Tibial nerve (tissue), 4 donors: ENCODE measurements at regions not wholly inside any gene's neighbourhood (a gene's known extent, or its start where the extent isn't known, plus 50 kb on each side); places are given as distances from the start of the nearest gene placed in this dataset.

Experiments used
- DNase-seq, 2 donors: peaks; one replicate each; pipeline ENCODE4 v3.0.0-alpha.2; 2019; ENCODE audit warnings: low spot score in 2 of 2
- H3K27ac ChIP-seq, 4 donors: fragments of 200-600 bp; sonication (generic) in 3 of 4; one replicate each; pipeline ENCODE4 v1.5.1; 2017 to 2019; ENCODE audit warnings: mild to moderate bottlenecking in 1 of 4
- H3K27me3 ChIP-seq, 2 donors: fragments of 200-600 bp; sonication (generic) in 1 of 2; one replicate each; pipeline versions ENCODE4 v1.5.1 to v1.6.0; 2017 to 2019
- H3K36me3 ChIP-seq, 3 donors: fragments of 200-600 bp; sonication (generic); one replicate each; pipeline ENCODE4 v1.5.1; 2018 to 2019
- H3K4me1 ChIP-seq, 4 donors: fragments of 200-600 bp; sonication (generic) in 3 of 4; one replicate each; pipeline ENCODE4 v1.5.1; 2017 to 2019
- H3K4me3 ChIP-seq, 4 donors: fragments of 200-600 bp; sonication (generic) in 3 of 4; one replicate each; pipeline ENCODE4 v1.5.1; 2017 to 2019; ENCODE audit warnings: mild to moderate bottlenecking in 1 of 4, moderate library complexity in 1 of 4
- H3K9me3 ChIP-seq, 4 donors: fragments of 200-600 bp; sonication (generic) in 3 of 4; one replicate each; pipeline ENCODE4 v1.5.1; 2017 to 2019
- EP300 ChIP-seq, 2 donors: sonication (generic); formaldehyde crosslinking; IDR thresholded peaks; one replicate each; pipeline ENCODE4 v1.6.1; 2017; ENCODE audit warnings: antibody characterized with exemption in 2 of 2, mild to moderate bottlenecking in 1 of 2
- POLR2A ChIP-seq, 2 donors: fragments of 450-650 bp; IDR thresholded peaks; one replicate each; pipeline ENCODE4 v1.6.1; 2017; ENCODE audit warnings: antibody characterized with exemption in 2 of 2, mild to moderate bottlenecking in 2 of 2, moderate library complexity in 2 of 2
- WGBS, 2 donors: methylation state at CpG; one replicate each; pipeline ENCODE4 v1.1.5; 2018; 5-methylcytosine and 5-hydroxymethylcytosine counted together
- TF ChIP-seq, protein P1 (sequence below), 5 experiments: fragments of 200-600 bp in 3 of 5; fragments of 450-650 bp in 2 of 5; sonication (generic) in 3 of 5; IDR thresholded peaks; one replicate each; pipeline ENCODE4 v1.5.1; 2016 to 2019; ENCODE audit warnings: antibody characterized with exemption in 5 of 5, mild to moderate bottlenecking in 3 of 5, moderate library complexity in 2 of 5

GRCh38 chr11:82176945-82177344, 556.7 kb downstream of the FAM181B start:
- Histone ChIP-seq H3K4me3 (no peak overlapping the region), H3K4me1 (no peaks in the 10 kb centered on the region), H3K27ac (no peak overlapping the region), H3K9me3 (peaks cover 0 to 5% (median 0%) of the 10 kb centered on the region in 4 donors), H3K36me3 (no peaks in the 10 kb centered on the region), H3K27me3 (no peaks in the 10 kb centered on the region)
- TF ChIP-seq POLR2A (IDR thresholded peaks at IDR 0.05) (no peak), EP300 (IDR thresholded peaks at IDR 0.05) (no peak)
- TF ChIP-seq, protein P1, sequence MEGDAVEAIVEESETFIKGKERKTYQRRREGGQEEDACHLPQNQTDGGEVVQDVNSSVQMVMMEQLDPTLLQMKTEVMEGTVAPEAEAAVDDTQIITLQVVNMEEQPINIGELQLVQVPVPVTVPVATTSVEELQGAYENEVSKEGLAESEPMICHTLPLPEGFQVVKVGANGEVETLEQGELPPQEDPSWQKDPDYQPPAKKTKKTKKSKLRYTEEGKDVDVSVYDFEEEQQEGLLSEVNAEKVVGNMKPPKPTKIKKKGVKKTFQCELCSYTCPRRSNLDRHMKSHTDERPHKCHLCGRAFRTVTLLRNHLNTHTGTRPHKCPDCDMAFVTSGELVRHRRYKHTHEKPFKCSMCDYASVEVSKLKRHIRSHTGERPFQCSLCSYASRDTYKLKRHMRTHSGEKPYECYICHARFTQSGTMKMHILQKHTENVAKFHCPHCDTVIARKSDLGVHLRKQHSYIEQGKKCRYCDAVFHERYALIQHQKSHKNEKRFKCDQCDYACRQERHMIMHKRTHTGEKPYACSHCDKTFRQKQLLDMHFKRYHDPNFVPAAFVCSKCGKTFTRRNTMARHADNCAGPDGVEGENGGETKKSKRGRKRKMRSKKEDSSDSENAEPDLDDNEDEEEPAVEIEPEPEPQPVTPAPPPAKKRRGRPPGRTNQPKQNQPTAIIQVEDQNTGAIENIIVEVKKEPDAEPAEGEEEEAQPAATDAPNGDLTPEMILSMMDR (IDR thresholded peaks at IDR 0.05), result no peak
- no peak for DNase-seq
- WGBS, 2 donors, result 84 to 94% methylated on average over 2 of the region's 2 CpGs

- Histone ChIP-seq H3K4me3 (no peak overlapping the region), H3K27me3 (no peaks in the 10 kb centered on the region), H3K4me1 (no peaks in the 10 kb centered on the region), H3K27ac (no peak overlapping the region), H3K9me3 (no peaks in the 10 kb centered on the region), H3K36me3 (no peaks in the 10 kb centered on the region)
- TF ChIP-seq, protein P1 (IDR thresholded peaks at IDR 0.05), result no peak
- no peak for TF ChIP-seq POLR2A (IDR thresholded peaks at IDR 0.05)
- no peak for TF ChIP-seq EP300 (IDR thresholded peaks at IDR 0.05)
- no peak for DNase-seq
- WGBS, 2 donors, result 89 to 90% methylated on average over 2 of the region's 2 CpGs
Measured at GRCh38 chr11:82176365-82176764, 557.3 kb downstream of the FAM181B start.

DNA sequence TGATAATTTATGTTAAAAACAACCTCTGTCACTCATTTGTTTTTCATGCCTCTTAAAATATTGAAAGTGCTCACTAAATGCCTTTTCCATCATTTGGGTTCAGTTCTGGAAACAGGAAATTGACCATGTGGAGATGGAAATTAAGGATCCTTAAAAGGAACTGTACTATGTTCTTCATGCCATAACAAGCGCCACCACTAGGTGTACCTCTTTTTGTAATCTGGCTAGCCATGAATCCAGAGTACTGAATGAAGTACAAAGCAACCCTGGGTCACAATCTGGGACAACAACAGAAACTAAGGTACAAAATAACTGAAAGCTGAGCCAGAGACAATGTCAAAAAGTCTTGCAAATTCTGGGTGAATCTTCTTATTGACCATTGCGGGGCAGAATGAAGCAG, 559.1 kb downstream of the FAM181B start:
- Histone ChIP-seq H3K4me3 (no peak overlapping the region), H3K36me3 (no peaks in the 10 kb centered on the region), H3K27me3 (no peaks in the 10 kb centered on the region), H3K27ac (no peak overlapping the region), H3K9me3 (no peaks in the 10 kb centered on the region), H3K4me1 (no peaks in the 10 kb centered on the region)
- DNase-seq, result no peak
- TF ChIP-seq, protein P1 (IDR thresholded peaks at IDR 0.05), result no peak
- TF ChIP-seq EP300 (IDR thresholded peaks at IDR 0.05) (no peak), POLR2A (IDR thresholded peaks at IDR 0.05) (no peak)
- WGBS, 2 donors, result 85 to 89% methylated on average over 2 of the region's 2 CpGs

DNA sequence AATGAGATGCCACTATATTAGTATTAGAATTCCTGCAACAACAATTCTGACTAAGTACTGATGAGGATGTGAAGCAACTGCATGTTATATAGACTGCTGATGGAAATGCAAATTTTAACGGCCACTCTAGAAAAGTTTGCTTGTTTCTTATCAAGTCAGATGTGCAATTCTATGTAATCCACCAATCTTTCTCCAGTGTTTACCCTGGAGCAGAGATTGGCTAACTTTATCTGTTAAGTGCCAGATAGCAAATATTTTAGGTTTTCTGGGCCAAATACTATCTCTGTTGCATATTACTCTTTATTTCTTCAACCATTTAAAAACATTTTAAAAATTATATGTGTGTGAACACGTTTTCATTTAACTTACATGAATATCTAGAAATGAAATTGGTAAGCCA, 586.9 kb downstream of the FAM181B start:
- no peak for DNase-seq
- no peaks in the 10 kb centered on the region for H3K4me1 ChIP-seq
- 59 to 73% methylated on average over 2 of the region's 2 CpGs for WGBS, 2 donors
- no peak overlapping the region for H3K4me3 ChIP-seq
- H3K27me3 ChIP-seq, result no peaks in the 10 kb centered on the region
- H3K36me3 ChIP-seq, result no peaks in the 10 kb centered on the region
- no peak overlapping the region for H3K27ac ChIP-seq
- TF ChIP-seq POLR2A (IDR thresholded peaks at IDR 0.05), result no peak
- TF ChIP-seq EP300 (IDR thresholded peaks at IDR 0.05), result no peak
- TF ChIP-seq, protein P1 (IDR thresholded peaks at IDR 0.05), result no peak
- no peaks in the 10 kb centered on the region for H3K9me3 ChIP-seq

- 86 to 87% methylated on average over 5 of the region's 5 CpGs for WGBS, 2 donors
- Histone ChIP-seq H3K4me1 (no peaks in the 10 kb centered on the region), H3K9me3 (no peaks in the 10 kb centered on the region), H3K4me3 (no peak overlapping the region), H3K36me3 (no peaks in the 10 kb centered on the region), H3K27me3 (no peaks in the 10 kb centered on the region), H3K27ac (no peak overlapping the region)
- no peak for DNase-seq
- TF ChIP-seq, protein P1 (IDR thresholded peaks at IDR 0.05), result no peak
- TF ChIP-seq EP300 (IDR thresholded peaks at IDR 0.05), result no peak
- TF ChIP-seq POLR2A (IDR thresholded peaks at IDR 0.05), result no peak
Measured at GRCh38 chr11:82118946-82119345, 614.7 kb downstream of the FAM181B start.
